SH-SY5Y (cell line): ENCODE measurements at regions not wholly inside any gene's neighbourhood (a gene's known extent, or its start where the extent isn't known, plus 50 kb on each side); places are given as distances from the start of the nearest gene placed in this dataset.

Experiments
- GATA2 ChIP-seq: IDR thresholded peaks from 2 replicates; pipeline ENCODE4 v1.6.1; 2011; ENCODE audit warnings: mild to moderate bottlenecking, low read depth, low read length
- GATA3 ChIP-seq: IDR thresholded peaks from 2 replicates; pipeline ENCODE4 v1.6.1; 2011; ENCODE audit warnings: low read depth, mild to moderate bottlenecking, low read length, moderate library complexity

- no peak for TF ChIP-seq GATA2
- no peak for TF ChIP-seq GATA3
Measured at GRCh38 chrX:113274791-113275190, 434.2 kb upstream of the AMOT start.
